ENCODE measurements at regions not wholly inside any gene's neighbourhood (a gene's known extent, or its start where the extent isn't known, plus 50 kb on each side); places are given as distances from the start of the nearest gene placed in this dataset.

DNA sequence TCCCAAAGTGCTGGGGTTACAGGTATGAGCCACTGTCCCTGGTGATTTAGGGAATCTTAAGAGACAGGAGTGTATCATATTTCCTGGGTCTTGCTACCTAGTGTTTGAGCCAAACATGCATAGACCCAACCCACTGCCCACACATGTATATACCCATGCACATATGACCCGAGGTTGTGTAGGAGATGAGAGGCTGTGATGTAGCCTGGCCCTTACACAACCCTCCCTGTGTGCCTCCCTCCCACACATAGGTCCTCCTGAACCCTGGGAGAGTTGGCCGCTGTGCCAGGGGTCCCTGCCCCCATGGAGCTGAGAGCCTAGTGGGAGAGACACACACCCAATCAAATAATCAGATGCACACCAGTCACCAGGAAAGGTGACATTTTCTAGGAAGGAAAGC is 365.9 kb downstream of the ZNF536 start:
- H3K4me3 ChIP-seq (replicated peaks in 1 of 3; ENCODE audit: low read depth in 2 of 3, low read length in 3 of 3), result no peak overlapping the region
- no peak overlapping the region for H3K27ac Mint-ChIP-seq
- WGBS (ENCODE audit: insufficient coverage), result no CpG with 5 or more reads among the region's 2 CpGs
- no peaks in the 10 kb centered on the region for H3K36me3 ChIP-seq (replicated peaks in 1 of 2; ENCODE audit: control insufficient read depth in 1 of 2, insufficient read depth in 2 of 2, low read length in 2 of 2)
- no peaks in the 10 kb centered on the region for H4K20me1 ChIP-seq (ENCODE audit: insufficient read depth, low read length)
- H3K4me1 ChIP-seq (ENCODE audit: control insufficient read depth in 1 of 2, insufficient read depth in 2 of 2, low read length in 2 of 2), result no peaks in the 10 kb centered on the region
- H3K4me2 ChIP-seq (replicated peaks; ENCODE audit: extremely low read depth, low read length, poor library complexity, severe bottlenecking), result no peak overlapping the region
- no peak for DNase-seq
- peaks cover 2 to 4% (median 3%) of the 10 kb centered on the region in 3 donors for H3K27me3 Mint-ChIP-seq (ENCODE audit: low read depth in 3 of 3)
- TF ChIP-seq, protein P1, sequence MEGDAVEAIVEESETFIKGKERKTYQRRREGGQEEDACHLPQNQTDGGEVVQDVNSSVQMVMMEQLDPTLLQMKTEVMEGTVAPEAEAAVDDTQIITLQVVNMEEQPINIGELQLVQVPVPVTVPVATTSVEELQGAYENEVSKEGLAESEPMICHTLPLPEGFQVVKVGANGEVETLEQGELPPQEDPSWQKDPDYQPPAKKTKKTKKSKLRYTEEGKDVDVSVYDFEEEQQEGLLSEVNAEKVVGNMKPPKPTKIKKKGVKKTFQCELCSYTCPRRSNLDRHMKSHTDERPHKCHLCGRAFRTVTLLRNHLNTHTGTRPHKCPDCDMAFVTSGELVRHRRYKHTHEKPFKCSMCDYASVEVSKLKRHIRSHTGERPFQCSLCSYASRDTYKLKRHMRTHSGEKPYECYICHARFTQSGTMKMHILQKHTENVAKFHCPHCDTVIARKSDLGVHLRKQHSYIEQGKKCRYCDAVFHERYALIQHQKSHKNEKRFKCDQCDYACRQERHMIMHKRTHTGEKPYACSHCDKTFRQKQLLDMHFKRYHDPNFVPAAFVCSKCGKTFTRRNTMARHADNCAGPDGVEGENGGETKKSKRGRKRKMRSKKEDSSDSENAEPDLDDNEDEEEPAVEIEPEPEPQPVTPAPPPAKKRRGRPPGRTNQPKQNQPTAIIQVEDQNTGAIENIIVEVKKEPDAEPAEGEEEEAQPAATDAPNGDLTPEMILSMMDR (IDR thresholded peaks at IDR 0.05), result no peak
- no peaks in the 10 kb centered on the region for H3K27me3 ChIP-seq (ENCODE audit: control insufficient read depth in 2 of 2, insufficient read depth in 2 of 2, low read length in 2 of 2)
- H3K36me3 Mint-ChIP-seq, result no peaks in the 10 kb centered on the region
- intact Hi-C loops (cut with micrococcal nuclease), result no loop called here
- no peak overlapping the region for H2AFZ ChIP-seq (ENCODE audit: insufficient read depth, low read depth, low read length, poor library complexity, severe bottlenecking)
- no peak overlapping the region for H3K9ac ChIP-seq (ENCODE audit: insufficient read depth, low read length, poor library complexity, severe bottlenecking)
- H3K27ac ChIP-seq (ENCODE audit: low read depth in 1 of 2, low read length in 2 of 2), result no peak overlapping the region
- H3K4me1 Mint-ChIP-seq, result no peaks in the 10 kb centered on the region
- no peaks in the 10 kb centered on the region for H3K9me3 Mint-ChIP-seq
- H3K9me3 ChIP-seq (replicated peaks in 1 of 2; ENCODE audit: control insufficient read depth in 1 of 2, insufficient read depth in 1 of 2, low read length in 2 of 2), result no peaks in the 10 kb centered on the region
- H3K79me2 ChIP-seq (ENCODE audit: insufficient read depth, low read length), result no peaks in the 10 kb centered on the region
- H3K4me3 Mint-ChIP-seq, result no peak overlapping the region

DNA sequence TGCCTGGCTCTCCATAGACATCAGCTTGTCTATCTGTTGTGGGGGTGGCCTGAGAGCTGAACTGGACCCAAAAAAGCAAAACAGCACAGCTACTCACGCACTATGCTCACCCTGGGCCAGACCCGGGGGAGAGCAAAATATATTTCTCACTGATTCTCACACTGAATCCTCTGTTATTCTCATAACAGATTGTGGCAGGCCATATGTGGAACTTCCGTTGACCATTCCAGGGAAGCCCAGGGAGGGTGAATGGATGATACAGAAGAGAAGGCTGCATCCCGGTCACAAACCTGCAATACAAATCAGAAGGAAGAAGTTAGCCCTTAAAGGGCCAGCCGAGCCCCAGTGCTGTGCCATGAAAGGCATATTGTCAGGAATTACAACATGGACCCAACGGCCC is 362.5 kb downstream of the ZNF536 start:
- H3K36me3 Mint-ChIP-seq, result no peaks in the 10 kb centered on the region
- intact Hi-C loops (cut with micrococcal nuclease), result no loop called here
- no peaks in the 10 kb centered on the region for H3K27me3 ChIP-seq (ENCODE audit: control insufficient read depth in 2 of 2, insufficient read depth in 2 of 2, low read length in 2 of 2)

More for the DNA sequence above, 362.5 kb downstream of the ZNF536 start:
- Mint-ChIP-seq H3K4me3 (no peak overlapping the region), H3K9me3 (peaks cover 0 to 5% (median 0%) of the 10 kb centered on the region in 7 donors), H3K27me3 (ENCODE audit: low read depth in 3 of 3) (peaks cover 0 to 6% (median 0%) of the 10 kb centered on the region in 3 donors), H3K27ac (no peak overlapping the region), H3K4me1 (no peaks in the 10 kb centered on the region)
- no peaks in the 10 kb centered on the region for H3K9me3 ChIP-seq (replicated peaks in 1 of 2; ENCODE audit: control insufficient read depth in 1 of 2, insufficient read depth in 1 of 2, low read length in 2 of 2)
- DNase-seq, result no peak
- no peak overlapping the region for H3K27ac ChIP-seq (ENCODE audit: low read depth in 1 of 2, low read length in 2 of 2)
- no peaks in the 10 kb centered on the region for H3K4me1 ChIP-seq (ENCODE audit: control insufficient read depth in 1 of 2, insufficient read depth in 2 of 2, low read length in 2 of 2)
- H3K4me3 ChIP-seq (replicated peaks in 1 of 3; ENCODE audit: low read depth in 2 of 3, low read length in 3 of 3), result no peak overlapping the region
- H3K79me2 ChIP-seq (ENCODE audit: insufficient read depth, low read length), result no peaks in the 10 kb centered on the region
- no peak overlapping the region for H3K4me2 ChIP-seq (replicated peaks; ENCODE audit: extremely low read depth, low read length, poor library complexity, severe bottlenecking)
- no peak overlapping the region for H2AFZ ChIP-seq (ENCODE audit: insufficient read depth, low read depth, low read length, poor library complexity, severe bottlenecking)
- no peaks in the 10 kb centered on the region for H3K36me3 ChIP-seq (replicated peaks in 1 of 2; ENCODE audit: control insufficient read depth in 1 of 2, insufficient read depth in 2 of 2, low read length in 2 of 2)
- H4K20me1 ChIP-seq (ENCODE audit: insufficient read depth, low read length), result no peaks in the 10 kb centered on the region
- TF ChIP-seq, protein P1 (IDR thresholded peaks at IDR 0.05), result no peak
- 80% methylated on average over 2 of the region's 6 CpGs for WGBS (ENCODE audit: insufficient coverage)
- no peak overlapping the region for H3K9ac ChIP-seq (ENCODE audit: insufficient read depth, low read length, poor library complexity, severe bottlenecking)
